ENCODE measurements at regions not wholly inside any gene's neighbourhood (a gene's known extent, or its start where the extent isn't known, plus 50 kb on each side); places are given as distances from the start of the nearest gene placed in this dataset.
"Not testable (repeated sequence)": the region's sequence is repeated elsewhere in the genome, so short reads cannot be mapped to it uniquely, and the experiment has no call there.

GRCh38 chr16:18263046-18263445 is 73.5 kb downstream of the NPIPA8 start:
- H3K27ac ChIP-seq; H3K36me3 ChIP-seq; H3K9me3 ChIP-seq; H3K4me1 ChIP-seq; DNase-seq (ENCODE audit: low spot score in 2 of 2); H3K27me3 ChIP-seq; H3K4me3 ChIP-seq; intact Hi-C loops (cut with DNase I): not testable (repeated sequence)

- H3K27me3 ChIP-seq; DNase-seq (ENCODE audit: low spot score in 2 of 2); H3K27ac ChIP-seq; intact Hi-C loops (cut with DNase I); H3K4me1 ChIP-seq; H3K4me3 ChIP-seq; H3K9me3 ChIP-seq; H3K36me3 ChIP-seq: not testable (repeated sequence)
These were observed 74.7 kb downstream of the NPIPA8 start for GRCh38 chr16:18261848-18262247.

GRCh38 chr16:18259496-18260176 is 76.9 kb downstream of the NPIPA8 start:
- intact Hi-C loops (cut with DNase I); H3K4me1 ChIP-seq; H3K9me3 ChIP-seq; H3K27me3 ChIP-seq; DNase-seq (ENCODE audit: low spot score in 2 of 2); H3K27ac ChIP-seq; H3K36me3 ChIP-seq; H3K4me3 ChIP-seq: not testable (repeated sequence)

GRCh38 chr16:18252943-18253342 is 83.6 kb downstream of the NPIPA8 start:
- intact Hi-C loops (cut with DNase I); H3K4me1 ChIP-seq; H3K36me3 ChIP-seq; DNase-seq (ENCODE audit: low spot score in 2 of 2); H3K27me3 ChIP-seq; H3K9me3 ChIP-seq; H3K4me3 ChIP-seq; H3K27ac ChIP-seq: not testable (repeated sequence)

GRCh38 chr16:18230505-18230904 is 106.0 kb downstream of the NPIPA8 start:
- H3K27ac ChIP-seq; H3K9me3 ChIP-seq; H3K4me1 ChIP-seq; intact Hi-C loops (cut with DNase I); H3K27me3 ChIP-seq; H3K36me3 ChIP-seq; DNase-seq (ENCODE audit: low spot score in 2 of 2); H3K4me3 ChIP-seq: not testable (repeated sequence)

GRCh38 chr16:18222054-18223009 is 114.2 kb downstream of the NPIPA8 start:
- H3K9me3 ChIP-seq; H3K36me3 ChIP-seq; H3K27me3 ChIP-seq; H3K27ac ChIP-seq; intact Hi-C loops (cut with DNase I); H3K4me3 ChIP-seq; DNase-seq (ENCODE audit: low spot score in 2 of 2); H3K4me1 ChIP-seq: not testable (repeated sequence)

GRCh38 chr16:18217741-18218140 is 118.8 kb downstream of the NPIPA8 start:
- DNase-seq (ENCODE audit: low spot score in 2 of 2); H3K27ac ChIP-seq; H3K4me1 ChIP-seq; intact Hi-C loops (cut with DNase I); H3K4me3 ChIP-seq; H3K9me3 ChIP-seq; H3K36me3 ChIP-seq; H3K27me3 ChIP-seq: not testable (repeated sequence)

- H3K27ac ChIP-seq, result not testable (repeated sequence)
These were observed 119.7 kb downstream of the NPIPA8 start for GRCh38 chr16:18216814-18217213.

GRCh38 chr16:18213810-18214209 is 122.7 kb downstream of the NPIPA8 start:
- H3K27me3 ChIP-seq; H3K4me3 ChIP-seq; DNase-seq (ENCODE audit: low spot score in 2 of 2); intact Hi-C loops (cut with DNase I); H3K27ac ChIP-seq; H3K36me3 ChIP-seq; H3K4me1 ChIP-seq; H3K9me3 ChIP-seq: not testable (repeated sequence)

More at GRCh38 chr16:18216814-18217213, 119.7 kb downstream of the NPIPA8 start:
- DNase-seq (ENCODE audit: low spot score in 2 of 2); H3K36me3 ChIP-seq; H3K4me1 ChIP-seq; intact Hi-C loops (cut with DNase I); H3K27me3 ChIP-seq; H3K9me3 ChIP-seq; H3K4me3 ChIP-seq: not testable (repeated sequence)

- intact Hi-C loops (cut with DNase I); H3K4me1 ChIP-seq; H3K9me3 ChIP-seq; H3K27ac ChIP-seq; H3K27me3 ChIP-seq; H3K4me3 ChIP-seq; H3K36me3 ChIP-seq; DNase-seq (ENCODE audit: low spot score in 2 of 2): not testable (repeated sequence)
These were observed 125.0 kb downstream of the NPIPA8 start for GRCh38 chr16:18211505-18211904.

- H3K4me3 ChIP-seq; H3K9me3 ChIP-seq; intact Hi-C loops (cut with DNase I); DNase-seq (ENCODE audit: low spot score in 2 of 2); H3K27me3 ChIP-seq; H3K4me1 ChIP-seq; H3K36me3 ChIP-seq; H3K27ac ChIP-seq: not testable (repeated sequence)
These were observed 131.8 kb downstream of the NPIPA8 start for GRCh38 chr16:18204786-18205185.

GRCh38 chr16:18204309-18204708 is 132.2 kb downstream of the NPIPA8 start:
- H3K9me3 ChIP-seq; H3K27me3 ChIP-seq; DNase-seq (ENCODE audit: low spot score in 2 of 2); H3K36me3 ChIP-seq; H3K4me3 ChIP-seq; intact Hi-C loops (cut with DNase I); H3K27ac ChIP-seq; H3K4me1 ChIP-seq: not testable (repeated sequence)

GRCh38 chr16:18201511-18201910 is 135.0 kb downstream of the NPIPA8 start:
- intact Hi-C loops (cut with DNase I); H3K27me3 ChIP-seq; H3K4me3 ChIP-seq; H3K9me3 ChIP-seq; H3K27ac ChIP-seq; H3K36me3 ChIP-seq; DNase-seq (ENCODE audit: low spot score in 2 of 2); H3K4me1 ChIP-seq: not testable (repeated sequence)

- H3K4me3 ChIP-seq; DNase-seq (ENCODE audit: low spot score in 2 of 2); intact Hi-C loops (cut with DNase I); H3K27ac ChIP-seq; H3K27me3 ChIP-seq; H3K4me1 ChIP-seq; H3K36me3 ChIP-seq; H3K9me3 ChIP-seq: not testable (repeated sequence)
These were observed 144.1 kb downstream of the NPIPA8 start for GRCh38 chr16:18192389-18192788.
